Amniotic epithelial cell (primary cell): ENCODE measurements at regions not wholly inside any gene's neighbourhood (a gene's known extent, or its start where the extent isn't known, plus 50 kb on each side); places are given as distances from the start of the nearest gene placed in this dataset.
"Not testable (repeated sequence)": the region's sequence is repeated elsewhere in the genome, so short reads cannot be mapped to it uniquely, and the experiment has no call there.

Experiments used
- DNase-seq: peaks from one replicate; pipeline ENCODE4 v3.0.0-alpha.2; 2010; ENCODE audit warnings: low read depth

- DNase-seq, result peak; percentile 78
These were observed 121.5 kb downstream of the CCDC34 start for GRCh38 chr11:27241311-27242122.

- no peak for DNase-seq
These were observed 123.6 kb downstream of the CCDC34 start for GRCh38 chr11:27239305-27239942.

- no peak for DNase-seq
These were observed 124.2 kb downstream of the CCDC34 start for GRCh38 chr11:27238811-27239210.

- DNase-seq, result no peak
These were observed 125.4 kb downstream of the CCDC34 start for GRCh38 chr11:27237643-27238042.

GRCh38 chr11:27234961-27235360 lies 128.1 kb downstream of the CCDC34 start:
- DNase-seq, result no peak

GRCh38 chr11:27234043-27234668 lies 128.9 kb downstream of the CCDC34 start:
- DNase-seq, result peak; percentile 99

- DNase-seq, result no peak
These were observed 129.4 kb downstream of the CCDC34 start for GRCh38 chr11:27233654-27234042.

- no peak for DNase-seq
These were observed 131.5 kb downstream of the CCDC34 start for GRCh38 chr11:27231530-27231929.

- DNase-seq, result no peak
These were observed 132.8 kb downstream of the CCDC34 start for GRCh38 chr11:27230192-27230572.

GRCh38 chr11:27229511-27230191 lies 133.4 kb downstream of the CCDC34 start:
- DNase-seq, result no peak

- DNase-seq, result no peak
These were observed 134.1 kb downstream of the CCDC34 start for GRCh38 chr11:27228906-27229290.

GRCh38 chr11:27228232-27228905 lies 134.6 kb downstream of the CCDC34 start:
- no peak for DNase-seq

- DNase-seq, result no peak
These were observed 135.3 kb downstream of the CCDC34 start for GRCh38 chr11:27227736-27228135.

GRCh38 chr11:27219487-27220039 lies 143.5 kb downstream of the CCDC34 start:
- not testable (repeated sequence) for DNase-seq

GRCh38 chr11:27218421-27219038 lies 144.5 kb downstream of the CCDC34 start:
- DNase-seq, result peak; percentile 87

- DNase-seq, result peak; percentile 97
These were observed 145.0 kb downstream of the CCDC34 start for GRCh38 chr11:27217948-27218420.

GRCh38 chr11:27217496-27217895 lies 145.5 kb downstream of the CCDC34 start:
- DNase-seq, result no peak

- DNase-seq, result peak; percentile 42
These were observed 146.5 kb downstream of the CCDC34 start for GRCh38 chr11:27216270-27217149.

- no peak for DNase-seq
These were observed 147.3 kb downstream of the CCDC34 start for GRCh38 chr11:27215471-27216269.
